Chondrocyte (in vitro differentiated cells): ENCODE measurements at regions not wholly inside any gene's neighbourhood (a gene's known extent, or its start where the extent isn't known, plus 50 kb on each side); places are given as distances from the start of the nearest gene placed in this dataset.

Experiments used
- DNase-seq: peaks from one replicate; pipeline ENCODE4 v3.0.0; 2021; ENCODE audit warnings: mixed read lengths, low spot score
- H3K27ac Mint-ChIP-seq: one replicate; pipeline ENCODE4 v1.8.0; 2021; ENCODE audit warnings: mild to moderate bottlenecking, moderate library complexity, mixed read lengths; ENCODE audit not compliant: unreplicated experiment
- H3K27me3 Mint-ChIP-seq: 2 replicates; pipeline ENCODE4 v1.8.0; 2021; ENCODE audit warnings: low read depth, mixed read lengths
- H3K36me3 Mint-ChIP-seq: 2 replicates; pipeline ENCODE4 v1.8.0; 2021; ENCODE audit warnings: low read depth, mixed read lengths
- H3K4me1 Mint-ChIP-seq: 2 replicates; pipeline ENCODE4 v1.8.0; 2021; ENCODE audit warnings: low read depth, mild to moderate bottlenecking, mixed read lengths
- H3K4me3 Mint-ChIP-seq: one replicate; pipeline ENCODE4 v1.8.0; 2021; ENCODE audit warnings: mild to moderate bottlenecking, moderate library complexity, mixed read lengths; ENCODE audit not compliant: unreplicated experiment
- H3K9me3 Mint-ChIP-seq: 2 replicates; pipeline ENCODE4 v1.8.0; 2021; ENCODE audit warnings: low read depth, mixed read lengths
- TF ChIP-seq, protein P1 (sequence below): fragments of 200-600 bp; sonication (generic); IDR thresholded peaks from 2 replicates; pipeline ENCODE4 v1.5.0; 2021; ENCODE audit warnings: antibody characterized with exemption, mild to moderate bottlenecking, moderate library complexity

DNA sequence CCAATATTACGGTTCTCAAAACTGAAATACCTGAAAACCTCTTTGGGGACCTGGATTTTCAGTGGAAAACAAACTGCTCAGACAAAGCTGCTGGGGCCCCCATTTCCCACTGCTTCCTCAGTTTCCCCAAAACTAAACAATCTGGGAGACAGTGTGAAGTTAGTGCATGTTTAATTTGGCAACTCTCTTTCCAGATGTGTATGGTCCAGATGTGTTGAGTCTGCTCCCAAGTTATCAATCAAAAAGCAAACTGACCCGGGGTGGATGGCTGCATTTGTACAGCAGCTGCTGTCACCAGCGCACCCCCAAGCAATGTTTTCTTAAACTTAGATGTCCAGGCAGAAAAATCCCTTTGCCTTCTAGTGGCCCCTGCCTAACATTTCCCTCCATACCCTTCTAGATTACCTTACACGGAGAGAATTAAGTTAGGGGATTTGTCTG, 136.9 kb downstream of the COPS8 start:
- Mint-ChIP-seq H3K9me3 (no peaks in the 10 kb centered on the region), H3K27me3 (no peaks in the 10 kb centered on the region), H3K36me3 (no peaks in the 10 kb centered on the region), H3K27ac (peak overlapping the region; percentile 95), H3K4me1 (peaks cover 71% of the 10 kb centered on the region), H3K4me3 (no peak overlapping the region)
- TF ChIP-seq, protein P1, sequence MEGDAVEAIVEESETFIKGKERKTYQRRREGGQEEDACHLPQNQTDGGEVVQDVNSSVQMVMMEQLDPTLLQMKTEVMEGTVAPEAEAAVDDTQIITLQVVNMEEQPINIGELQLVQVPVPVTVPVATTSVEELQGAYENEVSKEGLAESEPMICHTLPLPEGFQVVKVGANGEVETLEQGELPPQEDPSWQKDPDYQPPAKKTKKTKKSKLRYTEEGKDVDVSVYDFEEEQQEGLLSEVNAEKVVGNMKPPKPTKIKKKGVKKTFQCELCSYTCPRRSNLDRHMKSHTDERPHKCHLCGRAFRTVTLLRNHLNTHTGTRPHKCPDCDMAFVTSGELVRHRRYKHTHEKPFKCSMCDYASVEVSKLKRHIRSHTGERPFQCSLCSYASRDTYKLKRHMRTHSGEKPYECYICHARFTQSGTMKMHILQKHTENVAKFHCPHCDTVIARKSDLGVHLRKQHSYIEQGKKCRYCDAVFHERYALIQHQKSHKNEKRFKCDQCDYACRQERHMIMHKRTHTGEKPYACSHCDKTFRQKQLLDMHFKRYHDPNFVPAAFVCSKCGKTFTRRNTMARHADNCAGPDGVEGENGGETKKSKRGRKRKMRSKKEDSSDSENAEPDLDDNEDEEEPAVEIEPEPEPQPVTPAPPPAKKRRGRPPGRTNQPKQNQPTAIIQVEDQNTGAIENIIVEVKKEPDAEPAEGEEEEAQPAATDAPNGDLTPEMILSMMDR: no peak
- no peak for DNase-seq

- TF ChIP-seq, protein P1: no peak
- Mint-ChIP-seq H3K4me3 (no peak overlapping the region), H3K27ac (peak overlapping the region; percentile 95), H3K4me1 (peaks cover 73% of the 10 kb centered on the region), H3K27me3 (no peaks in the 10 kb centered on the region), H3K9me3 (no peaks in the 10 kb centered on the region), H3K36me3 (no peaks in the 10 kb centered on the region)
- DNase-seq: peak; percentile 54
These were observed 137.6 kb downstream of the COPS8 start for GRCh38 chr2:237223201-237223861.

GRCh38 chr2:237227190-237227589, 141.5 kb downstream of the COPS8 start:
- no peak for DNase-seq
- Mint-ChIP-seq H3K27ac (peak overlapping the region; percentile 75), H3K4me1 (peaks cover 47% of the 10 kb centered on the region), H3K27me3 (no peaks in the 10 kb centered on the region), H3K9me3 (peaks cover under 1% of the 10 kb centered on the region), H3K36me3 (no peaks in the 10 kb centered on the region), H3K4me3 (no peak overlapping the region)
- TF ChIP-seq, protein P1: no peak

DNA sequence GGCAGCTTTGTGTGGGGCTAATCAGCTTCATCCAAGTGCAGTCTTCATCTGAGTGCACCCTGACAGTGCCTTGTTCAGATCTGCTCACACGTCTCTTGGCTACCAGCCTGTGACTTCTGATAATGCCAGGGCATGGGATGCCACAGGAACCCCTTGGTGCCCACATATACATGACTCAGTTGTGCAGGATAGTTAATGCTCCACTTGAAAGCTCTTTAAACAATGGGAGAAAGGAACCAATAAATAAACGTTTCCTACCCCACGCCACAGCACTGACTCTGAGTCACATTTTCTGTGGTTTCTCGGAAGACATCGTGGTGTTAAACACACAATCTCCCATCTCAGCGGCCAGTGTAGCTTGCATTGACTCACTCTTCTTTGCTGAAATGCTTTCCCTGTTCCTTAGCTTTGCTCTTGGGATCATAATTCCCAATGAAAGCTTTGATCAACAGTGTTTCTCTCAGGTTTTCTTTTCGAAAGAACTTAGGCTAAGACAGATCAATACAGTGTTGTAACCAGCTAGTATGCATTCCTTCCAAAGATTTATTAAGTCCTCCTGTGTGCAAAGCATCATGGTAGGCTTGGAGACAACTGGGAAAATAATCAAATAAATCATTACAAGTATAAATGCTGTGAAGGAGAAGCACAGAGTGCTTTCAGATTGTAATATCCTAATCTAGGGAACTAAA, 142.0 kb downstream of the COPS8 start:
- peaks cover 44% of the 10 kb centered on the region for H3K4me1 Mint-ChIP-seq
- DNase-seq: no peak
- no peak overlapping the region for H3K4me3 Mint-ChIP-seq
- no peaks in the 10 kb centered on the region for H3K36me3 Mint-ChIP-seq
- TF ChIP-seq, protein P1: no peak
- peak overlapping the region; percentile 75 for H3K27ac Mint-ChIP-seq
- peaks cover 3% of the 10 kb centered on the region for H3K9me3 Mint-ChIP-seq
- no peaks in the 10 kb centered on the region for H3K27me3 Mint-ChIP-seq

DNA sequence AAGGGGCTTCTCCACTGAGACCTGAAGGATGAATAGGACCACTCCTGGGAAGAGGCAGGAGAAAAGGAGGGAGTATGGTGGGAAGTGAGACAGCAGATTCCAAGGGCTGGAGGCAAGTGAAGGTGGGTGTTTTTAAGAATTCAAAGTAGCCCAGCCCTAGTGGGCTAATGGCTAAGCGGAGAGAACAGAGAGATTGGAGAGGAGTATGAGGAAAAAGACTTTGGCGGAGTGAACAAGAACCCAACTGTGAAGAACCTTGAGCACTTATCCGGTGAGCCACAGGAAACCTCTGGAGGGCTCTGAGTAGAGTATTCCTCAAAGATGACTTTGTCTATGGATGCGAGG, 142.6 kb downstream of the COPS8 start:
- peak overlapping the region; percentile 75 for H3K27ac Mint-ChIP-seq
- H3K27me3 Mint-ChIP-seq: no peaks in the 10 kb centered on the region
- no peak overlapping the region for H3K4me3 Mint-ChIP-seq
- H3K9me3 Mint-ChIP-seq: peaks cover 3% of the 10 kb centered on the region
- no peak for DNase-seq
- peaks cover 39% of the 10 kb centered on the region for H3K4me1 Mint-ChIP-seq
- H3K36me3 Mint-ChIP-seq: no peaks in the 10 kb centered on the region
- TF ChIP-seq, protein P1: no peak
